MM.1S (cell line): ENCODE measurements at regions not wholly inside any gene's neighbourhood (a gene's known extent, or its start where the extent isn't known, plus 50 kb on each side); places are given as distances from the start of the nearest gene placed in this dataset.

ENCODE experiments used
- DNase-seq: peaks from one replicate; pipeline ENCODE4 v3.0.0-alpha.2; 2015
- H2AFZ ChIP-seq: fragments of 300-600 bp; sonication (generic); 2 replicates; pipeline ENCODE4 v1.6.0; 2016; ENCODE audit warnings: antibody characterized with exemption, low read length
- H3F3A ChIP-seq: fragments of 300-600 bp; sonication (generic); 2 replicates; pipeline ENCODE4 v1.6.1; 2016; ENCODE audit warnings: mild to moderate bottlenecking, antibody characterized with exemption, low read length, moderate library complexity, mixed read lengths; ENCODE audit not compliant: insufficient read depth
- H3K27ac ChIP-seq: fragments of 300-600 bp; sonication (generic); 2 replicates; pipeline ENCODE4 v1.5.1; 2016; ENCODE audit warnings: mild to moderate bottlenecking, low read length
- H3K27me3 ChIP-seq: fragments of 300-600 bp; sonication (generic); replicated peaks from 2 replicates; pipeline ENCODE4 v1.6.0; 2016; ENCODE audit warnings: low read length; ENCODE audit not compliant: insufficient read depth
- H3K36me3 ChIP-seq: fragments of 300-600 bp; sonication (generic); replicated peaks from 2 replicates; pipeline ENCODE4 v1.6.1; 2016; ENCODE audit warnings: mild to moderate bottlenecking, low read length, mixed read lengths; ENCODE audit not compliant: insufficient read depth
- H3K4me1 ChIP-seq: fragments of 300-600 bp; sonication (generic); 2 replicates; pipeline ENCODE4 v1.6.1; 2016; ENCODE audit warnings: low read length, mixed read lengths
- H3K4me2 ChIP-seq: fragments of 300-600 bp; sonication (generic); 2 replicates; pipeline ENCODE4 v1.6.0; 2016; ENCODE audit warnings: low read depth, low read length
- H3K4me3 ChIP-seq: fragments of 300-600 bp; sonication (generic); 2 replicates; pipeline ENCODE4 v1.5.1; 2016; ENCODE audit warnings: low read length, mixed read lengths
- H3K79me2 ChIP-seq: fragments of 300-600 bp; sonication (generic); 2 replicates; pipeline ENCODE4 v1.6.1; 2016; ENCODE audit warnings: mixed run types, low read length, mixed read lengths
- H3K9ac ChIP-seq: fragments of 300-600 bp; sonication (generic); 2 replicates; pipeline ENCODE4 v1.6.1; 2016; ENCODE audit warnings: low read length, mixed read lengths
- H3K9me2 ChIP-seq: fragments of 300-600 bp; sonication (generic); replicated peaks from 2 replicates; pipeline ENCODE4 v1.6.1; 2016; ENCODE audit warnings: mild to moderate bottlenecking, low read length, mixed read lengths; ENCODE audit not compliant: insufficient read depth
- H3K9me3 ChIP-seq: fragments of 300-600 bp; sonication (generic); replicated peaks from 2 replicates; pipeline ENCODE4 v1.6.1; 2016; ENCODE audit warnings: mild to moderate bottlenecking, low read length, mixed read lengths; ENCODE audit not compliant: insufficient read depth
- H4K20me1 ChIP-seq: fragments of 300-600 bp; sonication (generic); 2 replicates; pipeline ENCODE4 v1.6.1; 2016; ENCODE audit warnings: mild to moderate bottlenecking, low read length, moderate library complexity, mixed read lengths; ENCODE audit not compliant: insufficient read depth
- EZH2 ChIP-seq: fragments of 300-600 bp; sonication (generic); optimal IDR thresholded peaks from 2 replicates; pipeline ENCODE3; 2017; ENCODE audit warnings: low read depth, mild to moderate bottlenecking, antibody characterized with exemption, low read length, mixed read lengths
- EZH2phosphoT487 ChIP-seq: fragments of 300-600 bp; sonication (generic); IDR thresholded peaks from 2 replicates; pipeline ENCODE4 v1.6.1; 2018; ENCODE audit warnings: antibody characterized with exemption, low read length
- TF ChIP-seq, protein P1 (sequence below): fragments of 300-600 bp; sonication (generic); IDR thresholded peaks from 2 replicates; pipeline ENCODE4 v1.5.1; 2016; ENCODE audit warnings: antibody characterized with exemption, low read length, mixed read lengths

DNA sequence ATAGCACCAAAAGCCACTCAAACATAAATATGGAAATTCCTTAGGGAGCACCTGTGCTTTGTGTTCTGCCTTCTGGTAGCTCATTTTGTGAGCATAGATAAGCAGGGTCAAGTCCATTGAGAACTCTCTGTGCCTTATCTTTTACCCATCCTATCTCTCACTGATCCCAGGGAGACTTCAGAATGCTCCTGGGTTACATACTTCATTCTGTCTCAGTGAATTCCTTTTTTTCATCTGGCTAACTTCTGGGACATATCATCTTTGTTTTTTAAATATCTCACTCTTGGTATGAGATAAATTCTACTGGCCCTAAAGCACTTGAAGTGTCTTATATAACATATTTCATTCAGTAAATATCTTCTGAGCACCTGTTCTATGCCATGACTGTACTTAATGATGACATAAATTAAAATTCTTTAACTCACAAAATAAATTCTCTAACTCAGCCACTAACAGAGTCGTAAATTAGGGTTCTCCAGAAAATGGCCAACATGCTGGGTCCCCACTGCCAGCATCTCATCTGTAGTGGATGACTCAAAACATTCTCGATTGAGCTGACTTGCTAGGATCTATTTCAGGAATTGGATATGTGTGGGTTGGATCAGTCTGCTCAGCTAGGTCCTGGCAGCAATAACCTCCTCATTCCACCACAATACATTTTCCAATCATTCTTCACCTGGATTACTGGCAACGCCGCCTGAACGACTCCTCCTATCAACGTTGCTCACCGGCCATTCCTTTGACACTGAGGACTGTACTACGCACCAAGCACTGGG, 170.2 kb downstream of the FOXO1 start:
- H3K4me1 ChIP-seq = no peaks in the 10 kb centered on the region
- TF ChIP-seq EZH2 (no peak), EZH2phosphoT487 (no peak)
- TF ChIP-seq, protein P1, sequence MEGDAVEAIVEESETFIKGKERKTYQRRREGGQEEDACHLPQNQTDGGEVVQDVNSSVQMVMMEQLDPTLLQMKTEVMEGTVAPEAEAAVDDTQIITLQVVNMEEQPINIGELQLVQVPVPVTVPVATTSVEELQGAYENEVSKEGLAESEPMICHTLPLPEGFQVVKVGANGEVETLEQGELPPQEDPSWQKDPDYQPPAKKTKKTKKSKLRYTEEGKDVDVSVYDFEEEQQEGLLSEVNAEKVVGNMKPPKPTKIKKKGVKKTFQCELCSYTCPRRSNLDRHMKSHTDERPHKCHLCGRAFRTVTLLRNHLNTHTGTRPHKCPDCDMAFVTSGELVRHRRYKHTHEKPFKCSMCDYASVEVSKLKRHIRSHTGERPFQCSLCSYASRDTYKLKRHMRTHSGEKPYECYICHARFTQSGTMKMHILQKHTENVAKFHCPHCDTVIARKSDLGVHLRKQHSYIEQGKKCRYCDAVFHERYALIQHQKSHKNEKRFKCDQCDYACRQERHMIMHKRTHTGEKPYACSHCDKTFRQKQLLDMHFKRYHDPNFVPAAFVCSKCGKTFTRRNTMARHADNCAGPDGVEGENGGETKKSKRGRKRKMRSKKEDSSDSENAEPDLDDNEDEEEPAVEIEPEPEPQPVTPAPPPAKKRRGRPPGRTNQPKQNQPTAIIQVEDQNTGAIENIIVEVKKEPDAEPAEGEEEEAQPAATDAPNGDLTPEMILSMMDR = no peak
- H3K9ac ChIP-seq = no peak overlapping the region
- no peak overlapping the region for H2AFZ ChIP-seq
- H3K9me2 ChIP-seq = no peaks in the 10 kb centered on the region
- no peaks in the 10 kb centered on the region for H4K20me1 ChIP-seq
- H3K4me3 ChIP-seq = no peak overlapping the region
- no peaks in the 10 kb centered on the region for H3K36me3 ChIP-seq
- no peaks in the 10 kb centered on the region for H3K9me3 ChIP-seq
- H3K27ac ChIP-seq = no peak overlapping the region
- no peaks in the 10 kb centered on the region for H3K27me3 ChIP-seq
- no peaks in the 10 kb centered on the region for H3K79me2 ChIP-seq
- no peak overlapping the region for H3K4me2 ChIP-seq
- DNase-seq = no peak
- no peaks in the 10 kb centered on the region for H3F3A ChIP-seq

- no peak for TF ChIP-seq EZH2phosphoT487
- TF ChIP-seq, protein P1 = no peak
- no peak for TF ChIP-seq EZH2
- Histone ChIP-seq H3K4me1 (no peaks in the 10 kb centered on the region), H2AFZ (no peak overlapping the region), H3K4me3 (no peak overlapping the region), H3K36me3 (no peaks in the 10 kb centered on the region), H3K4me2 (no peak overlapping the region), H3K27ac (no peak overlapping the region), H3K9ac (no peak overlapping the region), H3K27me3 (no peaks in the 10 kb centered on the region), H4K20me1 (no peaks in the 10 kb centered on the region), H3K9me2 (no peaks in the 10 kb centered on the region), H3K9me3 (no peaks in the 10 kb centered on the region), H3K79me2 (no peaks in the 10 kb centered on the region), H3F3A (no peaks in the 10 kb centered on the region)
- no peak for DNase-seq
Measured at GRCh38 chr13:40498461-40498860, 168.0 kb downstream of the FOXO1 start.

DNA sequence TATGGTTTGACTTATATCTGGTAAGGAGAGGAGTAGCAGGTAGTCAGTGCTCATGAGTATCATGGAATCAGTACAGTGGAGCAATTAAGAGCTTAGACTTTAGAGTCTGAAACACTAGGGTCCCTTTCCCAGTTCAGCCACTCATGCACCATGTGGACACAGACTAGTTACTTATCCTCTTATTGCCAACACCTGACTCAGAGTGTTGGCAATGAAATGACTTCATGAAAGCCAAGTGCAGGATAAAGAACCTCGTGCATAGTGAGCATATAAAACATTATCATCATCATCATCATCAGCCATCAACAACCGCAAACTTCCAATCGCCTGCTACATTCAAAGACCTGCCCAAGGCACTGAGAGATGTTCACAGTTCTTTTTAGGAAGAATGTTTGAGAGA, 164.2 kb downstream of the FOXO1 start:
- Histone ChIP-seq H3K4me2 (no peak overlapping the region), H3K4me3 (no peak overlapping the region), H3K27ac (no peak overlapping the region), H3K9me2 (no peaks in the 10 kb centered on the region), H3K9ac (no peak overlapping the region), H3K36me3 (no peaks in the 10 kb centered on the region), H4K20me1 (no peaks in the 10 kb centered on the region), H2AFZ (no peak overlapping the region), H3F3A (no peaks in the 10 kb centered on the region), H3K9me3 (no peaks in the 10 kb centered on the region), H3K27me3 (no peaks in the 10 kb centered on the region), H3K4me1 (no peaks in the 10 kb centered on the region), H3K79me2 (no peaks in the 10 kb centered on the region)
- TF ChIP-seq, protein P1 = no peak
- no peak for TF ChIP-seq EZH2
- TF ChIP-seq EZH2phosphoT487 = no peak
- DNase-seq = no peak
